GM21717 (cell line): ENCODE measurements at regions not wholly inside any gene's neighbourhood (a gene's known extent, or its start where the extent isn't known, plus 50 kb on each side); places are given as distances from the start of the nearest gene placed in this dataset.
"Not testable (repeated sequence)": the region's sequence is repeated elsewhere in the genome, so short reads cannot be mapped to it uniquely, and the experiment has no call there.

ENCODE experiments used
- ATAC-seq: cut with Tn5 transposase; IDR thresholded peaks from one replicate; pipeline ENCODE4 v1.9.1; 2021; ENCODE audit warnings: mild to moderate bottlenecking, moderate library complexity; ENCODE audit not compliant: unreplicated experiment

- no peak for ATAC-seq
Observed at GRCh38 chr6:90694802-90695201, 107.9 kb upstream of the MAP3K7 start.

- no peak for ATAC-seq
Observed at GRCh38 chr6:90691823-90692222, 105.0 kb upstream of the MAP3K7 start.

GRCh38 chr6:90689172-90689571 is 102.3 kb upstream of the MAP3K7 start:
- no peak for ATAC-seq

- ATAC-seq, result no peak
Observed at GRCh38 chr6:90687775-90688380, 101.0 kb upstream of the MAP3K7 start.

- no peak for ATAC-seq
Observed at GRCh38 chr6:90681863-90682262, 95.0 kb upstream of the MAP3K7 start.

- no peak for ATAC-seq
Observed at GRCh38 chr6:90678049-90678779, 91.3 kb upstream of the MAP3K7 start.

- no peak for ATAC-seq
Observed at GRCh38 chr6:90677440-90677839, 90.6 kb upstream of the MAP3K7 start.

- ATAC-seq, result no peak
Observed at GRCh38 chr6:90676516-90677300, 89.8 kb upstream of the MAP3K7 start.

GRCh38 chr6:90675107-90675506 is 88.2 kb upstream of the MAP3K7 start:
- not testable (repeated sequence) for ATAC-seq

GRCh38 chr6:90674077-90674476 is 87.2 kb upstream of the MAP3K7 start:
- not testable (repeated sequence) for ATAC-seq

GRCh38 chr6:90669846-90670245 is 83.0 kb upstream of the MAP3K7 start:
- ATAC-seq, result no peak

- ATAC-seq, result no peak
Observed at GRCh38 chr6:90669420-90669819, 82.5 kb upstream of the MAP3K7 start.

GRCh38 chr6:90668141-90668540 is 81.3 kb upstream of the MAP3K7 start:
- ATAC-seq, result no peak

GRCh38 chr6:90663873-90664272 is 77.0 kb upstream of the MAP3K7 start:
- no peak for ATAC-seq

GRCh38 chr6:90663106-90663505 is 76.2 kb upstream of the MAP3K7 start:
- no peak for ATAC-seq

GRCh38 chr6:90660931-90661330 is 74.1 kb upstream of the MAP3K7 start:
- ATAC-seq, result no peak

GRCh38 chr6:90658497-90658896 is 71.6 kb upstream of the MAP3K7 start:
- no peak for ATAC-seq

- no peak for ATAC-seq
Observed at GRCh38 chr6:90656325-90656724, 69.5 kb upstream of the MAP3K7 start.

GRCh38 chr6:90654806-90655205 is 67.9 kb upstream of the MAP3K7 start:
- no peak for ATAC-seq

GRCh38 chr6:90654166-90654565 is 67.3 kb upstream of the MAP3K7 start:
- no peak for ATAC-seq

- no peak for ATAC-seq
Observed at GRCh38 chr6:90653750-90654149, 66.9 kb upstream of the MAP3K7 start.
